HL-60 (cell line): ENCODE measurements at regions not wholly inside any gene's neighbourhood (a gene's known extent, or its start where the extent isn't known, plus 50 kb on each side); places are given as distances from the start of the nearest gene placed in this dataset.

Source experiments
- DNase-seq, 2 experiments: peaks; one replicate each; pipeline ENCODE4 v3.0.0-alpha.2; 2010 to 2020; ENCODE audit warnings: low read depth in 1 of 2, low spot score in 1 of 2
- H3K27ac ChIP-seq: fragments of 250-450 bp; sonication (Bioruptor Pico); replicated peaks from 2 replicates; pipeline ENCODE4 v1.5.1; 2020; ENCODE audit warnings: mild to moderate bottlenecking, moderate library complexity
- H3K27me3 ChIP-seq: fragments of 250-450 bp; sonication (Bioruptor Pico); 2 replicates; pipeline ENCODE4 v1.5.1; 2021; ENCODE audit warnings: mild to moderate bottlenecking, moderate library complexity; ENCODE audit not compliant: insufficient read depth, poor library complexity, severe bottlenecking
- H3K4me3 ChIP-seq: replicated peaks from 2 replicates; pipeline ENCODE4 v1.5.1; 2011; ENCODE audit warnings: mild to moderate bottlenecking, control low read depth, low read length; ENCODE audit not compliant: insufficient read depth
- GABPA ChIP-seq: IDR thresholded peaks from 2 replicates; pipeline ENCODE4 v1.6.1; 2012; ENCODE audit warnings: low read depth
- POLR2AphosphoS5 ChIP-seq: IDR thresholded peaks from 2 replicates; pipeline ENCODE4 v1.6.1; 2012; ENCODE audit warnings: low read depth
- SPI1 ChIP-seq: IDR thresholded peaks from 2 replicates; pipeline ENCODE4 v1.6.1; 2012; ENCODE audit warnings: low read depth, mild to moderate bottlenecking, borderline replicate concordance
- TF ChIP-seq, protein P1 (sequence below): IDR thresholded peaks from 2 replicates; pipeline ENCODE4 v1.6.1; 2012; ENCODE audit warnings: low read depth; ENCODE audit not compliant: insufficient replicate concordance
- TF ChIP-seq, protein P2 (sequence below): IDR thresholded peaks from one replicate; pipeline ENCODE4 v1.5.1; 2011; ENCODE audit warnings: low read length, control low read depth, inconsistent platforms; ENCODE audit not compliant: insufficient read depth

DNA sequence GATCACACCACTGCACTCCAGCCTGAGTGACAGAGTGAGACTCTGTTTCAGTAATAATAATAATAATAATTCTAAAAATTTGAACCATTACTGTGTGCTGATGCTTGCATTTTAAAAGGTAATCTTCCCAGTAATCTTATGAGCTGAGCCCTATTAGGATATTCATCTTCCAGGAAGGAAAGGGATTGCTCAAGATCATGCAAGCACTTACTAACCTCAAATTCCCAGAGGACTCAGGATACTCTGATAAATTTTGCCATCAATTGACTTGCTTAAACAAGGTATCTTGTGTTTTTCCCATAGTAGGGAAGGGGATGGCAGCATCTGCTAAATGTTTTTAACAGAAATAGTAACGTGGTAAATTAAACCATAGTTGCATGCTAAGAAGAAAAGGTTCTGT, 176.4 kb upstream of the MRPS30 start:
- TF ChIP-seq, protein P1, sequence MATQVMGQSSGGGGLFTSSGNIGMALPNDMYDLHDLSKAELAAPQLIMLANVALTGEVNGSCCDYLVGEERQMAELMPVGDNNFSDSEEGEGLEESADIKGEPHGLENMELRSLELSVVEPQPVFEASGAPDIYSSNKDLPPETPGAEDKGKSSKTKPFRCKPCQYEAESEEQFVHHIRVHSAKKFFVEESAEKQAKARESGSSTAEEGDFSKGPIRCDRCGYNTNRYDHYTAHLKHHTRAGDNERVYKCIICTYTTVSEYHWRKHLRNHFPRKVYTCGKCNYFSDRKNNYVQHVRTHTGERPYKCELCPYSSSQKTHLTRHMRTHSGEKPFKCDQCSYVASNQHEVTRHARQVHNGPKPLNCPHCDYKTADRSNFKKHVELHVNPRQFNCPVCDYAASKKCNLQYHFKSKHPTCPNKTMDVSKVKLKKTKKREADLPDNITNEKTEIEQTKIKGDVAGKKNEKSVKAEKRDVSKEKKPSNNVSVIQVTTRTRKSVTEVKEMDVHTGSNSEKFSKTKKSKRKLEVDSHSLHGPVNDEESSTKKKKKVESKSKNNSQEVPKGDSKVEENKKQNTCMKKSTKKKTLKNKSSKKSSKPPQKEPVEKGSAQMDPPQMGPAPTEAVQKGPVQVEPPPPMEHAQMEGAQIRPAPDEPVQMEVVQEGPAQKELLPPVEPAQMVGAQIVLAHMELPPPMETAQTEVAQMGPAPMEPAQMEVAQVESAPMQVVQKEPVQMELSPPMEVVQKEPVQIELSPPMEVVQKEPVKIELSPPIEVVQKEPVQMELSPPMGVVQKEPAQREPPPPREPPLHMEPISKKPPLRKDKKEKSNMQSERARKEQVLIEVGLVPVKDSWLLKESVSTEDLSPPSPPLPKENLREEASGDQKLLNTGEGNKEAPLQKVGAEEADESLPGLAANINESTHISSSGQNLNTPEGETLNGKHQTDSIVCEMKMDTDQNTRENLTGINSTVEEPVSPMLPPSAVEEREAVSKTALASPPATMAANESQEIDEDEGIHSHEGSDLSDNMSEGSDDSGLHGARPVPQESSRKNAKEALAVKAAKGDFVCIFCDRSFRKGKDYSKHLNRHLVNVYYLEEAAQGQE = no peak
- TF ChIP-seq, protein P2, sequence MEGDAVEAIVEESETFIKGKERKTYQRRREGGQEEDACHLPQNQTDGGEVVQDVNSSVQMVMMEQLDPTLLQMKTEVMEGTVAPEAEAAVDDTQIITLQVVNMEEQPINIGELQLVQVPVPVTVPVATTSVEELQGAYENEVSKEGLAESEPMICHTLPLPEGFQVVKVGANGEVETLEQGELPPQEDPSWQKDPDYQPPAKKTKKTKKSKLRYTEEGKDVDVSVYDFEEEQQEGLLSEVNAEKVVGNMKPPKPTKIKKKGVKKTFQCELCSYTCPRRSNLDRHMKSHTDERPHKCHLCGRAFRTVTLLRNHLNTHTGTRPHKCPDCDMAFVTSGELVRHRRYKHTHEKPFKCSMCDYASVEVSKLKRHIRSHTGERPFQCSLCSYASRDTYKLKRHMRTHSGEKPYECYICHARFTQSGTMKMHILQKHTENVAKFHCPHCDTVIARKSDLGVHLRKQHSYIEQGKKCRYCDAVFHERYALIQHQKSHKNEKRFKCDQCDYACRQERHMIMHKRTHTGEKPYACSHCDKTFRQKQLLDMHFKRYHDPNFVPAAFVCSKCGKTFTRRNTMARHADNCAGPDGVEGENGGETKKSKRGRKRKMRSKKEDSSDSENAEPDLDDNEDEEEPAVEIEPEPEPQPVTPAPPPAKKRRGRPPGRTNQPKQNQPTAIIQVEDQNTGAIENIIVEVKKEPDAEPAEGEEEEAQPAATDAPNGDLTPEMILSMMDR = no peak
- TF ChIP-seq POLR2AphosphoS5 (no peak), GABPA (no peak), SPI1 (no peak)
- H3K27me3 ChIP-seq = no peaks in the 10 kb centered on the region
- no peak overlapping the region for H3K27ac ChIP-seq
- DNase-seq = no peak
- no peak overlapping the region for H3K4me3 ChIP-seq

DNA sequence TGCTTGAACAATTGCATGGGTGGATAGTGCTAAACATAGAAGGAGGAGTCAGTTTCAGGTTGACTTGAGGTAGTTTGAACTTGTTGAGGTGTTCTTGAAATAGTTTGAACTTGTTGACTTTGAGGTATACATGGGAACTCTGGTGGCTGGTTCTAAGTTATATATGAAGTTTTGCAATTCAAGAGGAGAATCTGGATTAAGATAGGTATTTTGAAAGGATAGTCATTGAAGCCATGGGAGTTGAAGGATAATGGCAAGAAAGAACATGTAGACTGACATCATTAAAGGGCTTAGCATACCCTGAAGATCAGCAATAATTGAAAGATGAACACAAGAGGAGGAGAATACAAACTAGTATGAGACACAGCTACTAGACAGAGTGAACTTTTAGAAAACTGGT, 181.9 kb upstream of the MRPS30 start:
- H3K27me3 ChIP-seq = no peaks in the 10 kb centered on the region
- TF ChIP-seq SPI1 (no peak), GABPA (no peak), POLR2AphosphoS5 (no peak)
- TF ChIP-seq, protein P1 = no peak
- TF ChIP-seq, protein P2 = no peak
- no peak overlapping the region for H3K27ac ChIP-seq
- no peak overlapping the region for H3K4me3 ChIP-seq
- no peak for DNase-seq

DNA sequence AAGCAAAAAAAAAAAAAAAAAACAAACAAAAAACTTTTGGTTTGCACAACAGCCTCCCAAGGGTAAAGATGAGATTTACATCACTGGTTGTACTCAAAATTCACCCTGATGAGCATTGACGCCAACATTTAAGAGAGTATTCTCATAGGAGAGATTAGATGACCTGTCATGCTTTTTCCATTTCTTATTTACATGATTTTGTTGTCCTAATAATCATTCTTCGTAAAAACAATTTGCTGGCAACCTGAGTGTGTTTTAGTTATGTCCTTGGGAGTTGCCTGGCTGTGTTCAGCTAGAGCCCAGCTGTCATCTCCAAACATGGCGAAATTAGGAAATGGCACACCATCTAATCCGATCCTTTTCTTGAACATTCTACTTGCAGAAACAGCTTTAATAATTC, 186.4 kb upstream of the MRPS30 start:
- TF ChIP-seq GABPA (no peak), POLR2AphosphoS5 (no peak), SPI1 (no peak)
- TF ChIP-seq, protein P2 = no peak
- TF ChIP-seq, protein P1 = no peak
- no peak for DNase-seq
- H3K27ac ChIP-seq = no peak overlapping the region
- H3K27me3 ChIP-seq = no peaks in the 10 kb centered on the region
- no peak overlapping the region for H3K4me3 ChIP-seq
